A549 (cell line): ENCODE measurements at regions not wholly inside any gene's neighbourhood (a gene's known extent, or its start where the extent isn't known, plus 50 kb on each side); places are given as distances from the start of the nearest gene placed in this dataset.
"Not testable (repeated sequence)": the region's sequence is repeated elsewhere in the genome, so short reads cannot be mapped to it uniquely, and the experiment has no call there.

Experiments
- ATAC-seq, 2 experiments: fragments of 200-7000 bp in 1 of 2; fragments of >200 bp in 1 of 2; cut with Nextera tagmentation in 1 of 2; cut with Tn5 transposase in 1 of 2; 3 replicates each; pipeline versions ENCODE4 v1.8.0 to v1.9.1; 2018 to 2020; ENCODE audit warnings: mild to moderate bottlenecking in 1 of 2, moderate library complexity in 1 of 2
- CTCF ChIA-PET: fragments of 300-600 bp; sonication (Branson Sonifier 250); formaldehyde crosslinking; extraction: SDS; loops from one replicate; lab custom pipeline; 2021; ENCODE audit warnings: antibody characterized with exemption, inconsistent platforms; lab: Yijun Ruan, JAX
- POLR2A ChIA-PET: fragments of 350-600 bp; formaldehyde crosslinking; extraction: SDS; loops from one replicate; lab custom pipeline; 2021; ENCODE audit warnings: antibody characterized with exemption, inconsistent platforms; lab: Yijun Ruan, JAX
- DNase-seq, 2 experiments: peaks; one replicate each; pipeline versions ENCODE4 v3.0.0 to v3.0.0-alpha.2; 2011 to 2016; ENCODE audit warnings: low read depth in 1 of 2, low spot score in 1 of 2
- FAIRE-seq: peaks from 2 replicates; lab custom pipeline; 2011; peaks lifted over from hg19 to GRCh38; lab: Jason Lieb, UNC
- H3K27ac ChIP-seq, 2 experiments: fragments of >200 bp; sonication (Bioruptor Twin); formaldehyde crosslinking; 3 replicates each; pipeline ENCODE4 v1.5.1; 2016 to 2017
- H3K4me1 ChIP-seq: fragments of >200 bp; sonication (Bioruptor Twin); formaldehyde crosslinking; 3 replicates; pipeline ENCODE4 v1.6.1; 2016
- H3K4me2 ChIP-seq: fragments of >200 bp; sonication (Bioruptor Twin); formaldehyde crosslinking; 3 replicates; pipeline ENCODE4 v1.6.1; 2016
- H3K4me3 ChIP-seq: fragments of >200 bp; sonication (Bioruptor Twin); formaldehyde crosslinking; 3 replicates; pipeline ENCODE4 v1.5.1; 2016
- H3K9me3 ChIP-seq: fragments of >200 bp; sonication (Bioruptor Twin); formaldehyde crosslinking; 3 replicates; pipeline ENCODE4 v1.6.1; 2016
- BCL3 ChIP-seq: fragments of >200 bp; sonication (Bioruptor Twin); formaldehyde crosslinking; IDR thresholded peaks from 3 replicates; pipeline ENCODE4 v1.6.1; 2016
- BHLHE40 ChIP-seq: IDR thresholded peaks from 2 replicates; pipeline ENCODE4 v1.6.1; 2012; ENCODE audit warnings: low read depth, low read length, inconsistent platforms
- EHF ChIP-seq: fragments of 250-450 bp; sonication (Bioruptor Pico); IDR thresholded peaks from 2 replicates; pipeline ENCODE4 v1.5.0; 2020; ENCODE audit warnings: mild to moderate bottlenecking
- EHMT2 ChIP-seq: fragments of 200-600 bp; sonication (generic); IDR thresholded peaks from 2 replicates; pipeline ENCODE4 v1.6.1; 2016; ENCODE audit warnings: antibody characterized with exemption, low read depth, mild to moderate bottlenecking, moderate library complexity
- ELK1 ChIP-seq: fragments of 150-350 bp; IDR thresholded peaks from 2 replicates; pipeline ENCODE4 v1.6.1; 2014; ENCODE audit warnings: low read depth, mild to moderate bottlenecking, low read length
- FOXS1 ChIP-seq: fragments of 250-450 bp; sonication (Bioruptor Pico); IDR thresholded peaks from 2 replicates; pipeline ENCODE4 v1.5.0; 2020; ENCODE audit warnings: mild to moderate bottlenecking, moderate library complexity
- HES2 ChIP-seq: fragments of >200 bp; sonication (Bioruptor Twin); formaldehyde crosslinking; IDR thresholded peaks from 2 replicates; pipeline ENCODE4 v1.6.1; 2016
- HMGXB4 ChIP-seq: fragments of 250-450 bp; sonication (Bioruptor Pico); IDR thresholded peaks from 2 replicates; pipeline ENCODE4 v1.5.0; 2021; ENCODE audit warnings: mild to moderate bottlenecking, moderate library complexity, borderline replicate concordance
- HOXA7 ChIP-seq: fragments of 250-450 bp; sonication (Bioruptor Pico); IDR thresholded peaks from 2 replicates; pipeline ENCODE4 v1.5.0; 2020; ENCODE audit warnings: mild to moderate bottlenecking, moderate library complexity
- HOXB5 ChIP-seq: fragments of 250-450 bp; sonication (Bioruptor Pico); IDR thresholded peaks from 2 replicates; pipeline ENCODE4 v1.5.0; 2020; ENCODE audit warnings: mild to moderate bottlenecking, moderate library complexity
- JUN ChIP-seq, 2 experiments: fragments of >200 bp; sonication (Bioruptor Twin); formaldehyde crosslinking; IDR thresholded peaks; 2 replicates in 1 of 2; 3 replicates in 1 of 2; pipeline ENCODE4 v1.6.1; 2016 to 2017
- KDM1A ChIP-seq: fragments of 200-600 bp; sonication (generic); IDR thresholded peaks from 2 replicates; pipeline ENCODE4 v1.6.1; 2016; ENCODE audit warnings: low read depth, mild to moderate bottlenecking
- KDM5A ChIP-seq: fragments of 200-600 bp; sonication (generic); IDR thresholded peaks from 2 replicates; pipeline ENCODE4 v1.6.1; 2016; ENCODE audit warnings: antibody characterized with exemption, mild to moderate bottlenecking
- MYC ChIP-seq: IDR thresholded peaks from 2 replicates; pipeline ENCODE4 v1.6.1; 2012; ENCODE audit warnings: mild to moderate bottlenecking, inconsistent platforms, low read length, improper control_type of control experiment, borderline replicate concordance
- NFE2L2 ChIP-seq: fragments of 150-350 bp; conservative IDR thresholded peaks from 2 replicates; pipeline ENCODE4 v1.6.1; 2014; ENCODE audit warnings: low read length
- PHF8 ChIP-seq: fragments of 200-600 bp; sonication (generic); IDR thresholded peaks from 2 replicates; pipeline ENCODE4 v1.6.1; 2016; ENCODE audit warnings: low read depth, mild to moderate bottlenecking, antibody characterized with exemption, moderate library complexity, borderline replicate concordance
- POLR2A ChIP-seq: IDR thresholded peaks from 2 replicates; pipeline ENCODE4 v1.6.1; 2012; ENCODE audit warnings: mild to moderate bottlenecking, low read length
- RARB ChIP-seq: fragments of 250-450 bp; sonication (Bioruptor Pico); IDR thresholded peaks from 2 replicates; pipeline ENCODE4 v1.8.0; 2021; ENCODE audit warnings: mild to moderate bottlenecking, moderate library complexity
- RNF2 ChIP-seq: fragments of 200-600 bp; sonication (generic); IDR thresholded peaks from 2 replicates; pipeline ENCODE4 v1.6.1; 2016; ENCODE audit warnings: low read depth, mild to moderate bottlenecking, antibody characterized with exemption, moderate library complexity, borderline replicate concordance
- SMC3 ChIP-seq: fragments of >200 bp; sonication (Bioruptor Twin); formaldehyde crosslinking; IDR thresholded peaks from 3 replicates; pipeline ENCODE4 v1.6.1; 2018; ENCODE audit warnings: inconsistent platforms
- TFCP2L1 ChIP-seq: fragments of 250-450 bp; sonication (Bioruptor Pico); IDR thresholded peaks from 2 replicates; pipeline ENCODE4 v1.5.0; 2021; ENCODE audit warnings: mild to moderate bottlenecking
- TP53 ChIP-seq: fragments of 250-450 bp; sonication (Bioruptor Pico); IDR thresholded peaks from 2 replicates; pipeline ENCODE4 v1.5.0; 2021; ENCODE audit warnings: mild to moderate bottlenecking, moderate library complexity
- ZC3H11A ChIP-seq: fragments of 450-650 bp; IDR thresholded peaks from 2 replicates; pipeline ENCODE4 v1.6.1; 2014; ENCODE audit warnings: antibody characterized with exemption, mild to moderate bottlenecking
- WGBS: methylation state at CpG from one replicate; pipeline ENCODE4 v1.1.6; 2017; ENCODE audit errors: missing lambda C conversion rate; 5-methylcytosine and 5-hydroxymethylcytosine counted together

- H3K4me3 ChIP-seq = no peak overlapping the region
- H3K4me1 ChIP-seq = no peaks in the 10 kb centered on the region
- ATAC-seq (no peak), FAIRE-seq (no peak), DNase-seq (no peak)
- H3K4me2 ChIP-seq = no peak overlapping the region
- ChIA-PET POLR2A (interaction anchor here (0.7 kb wide), 1 partner anchor 1864 kb away, joined by 3 read pairs; no protein-coding TSS in a partner anchor), CTCF (no interaction called here)
- TF ChIP-seq TFCP2L1 (CRISPR knock-in tag) (no peak), FOXS1 (CRISPR knock-in tag) (no peak), HES2 (no peak), JUN (IDR thresholded peaks at IDR 0.05) (no peak), BHLHE40 (no peak), RNF2 (no peak), ELK1 (no peak)
- WGBS = 52% methylated on average over 3 of the region's 3 CpGs
- H3K9me3 ChIP-seq = no peaks in the 10 kb centered on the region
- H3K27ac ChIP-seq = no peak overlapping the region
Measured at GRCh38 chr3:174362556-174362955, 496.6 kb upstream of the NAALADL2 start.

GRCh38 chr3:174363256-174363655 is 495.9 kb upstream of the NAALADL2 start:
- ChIA-PET CTCF (interaction anchor here (1.0 kb wide), 1 partner anchor 8 kb away, joined by 3 read pairs; no protein-coding TSS in a partner anchor), POLR2A (no interaction called here)
- no peak for DNase-seq
- WGBS = 42% methylated on average over 3 of the region's 3 CpGs
- Histone ChIP-seq H3K4me3 (no peak overlapping the region), H3K4me1 (no peaks in the 10 kb centered on the region), H3K4me2 (no peak overlapping the region), H3K9me3 (no peaks in the 10 kb centered on the region), H3K27ac (no peak overlapping the region)
- no peak for FAIRE-seq
- no peak for ATAC-seq
- TF ChIP-seq HMGXB4 (no peak), PHF8 (no peak)

GRCh38 chr3:174365796-174366195 is 493.3 kb upstream of the NAALADL2 start:
- FAIRE-seq = no peak

GRCh38 chr3:174366904-174367303 is 492.2 kb upstream of the NAALADL2 start:
- ATAC-seq, H3K4me3 ChIP-seq, POLR2A ChIA-PET, H3K9me3 ChIP-seq, H3K27ac ChIP-seq, H3K4me1 ChIP-seq, FAIRE-seq, CTCF ChIA-PET, DNase-seq, H3K4me2 ChIP-seq: not testable (repeated sequence)
- WGBS = 61% methylated on average over 5 of the region's 5 CpGs
- peak; percentile 37 for TF ChIP-seq ZC3H11A

More at GRCh38 chr3:174365796-174366195, 493.3 kb upstream of the NAALADL2 start:
- ATAC-seq (no peak), DNase-seq (no peak)
- Histone ChIP-seq H3K4me2 (no peak overlapping the region), H3K4me1 (no peaks in the 10 kb centered on the region), H3K9me3 (no peaks in the 10 kb centered on the region), H3K27ac (no peak overlapping the region), H3K4me3 (no peak overlapping the region)
- CTCF ChIA-PET = no interaction called here
- 39% methylated on average over 1 of the region's 1 CpG for WGBS
- TF ChIP-seq RNF2 = no peak
- POLR2A ChIA-PET = no interaction called here

- POLR2A ChIA-PET = no interaction called here
- CTCF ChIA-PET = interaction anchor here (1.3 kb wide), 1 partner anchor 302 kb away, joined by 3 read pairs; no protein-coding TSS in a partner anchor
- Histone ChIP-seq H3K9me3 (no peaks in the 10 kb centered on the region), H3K4me2 (no peak overlapping the region), H3K4me3 (no peak overlapping the region), H3K4me1 (no peaks in the 10 kb centered on the region), H3K27ac (no peak overlapping the region)
- no peak for FAIRE-seq
- ATAC-seq = no peak
- DNase-seq = no peak
- TF ChIP-seq MYC (no peak), HOXB5 (CRISPR knock-in tag) (no peak), EHMT2 (no peak), ZC3H11A (no peak), HOXA7 (no peak), EHF (CRISPR knock-in tag) (no peak), KDM1A (no peak), PHF8 (no peak), TP53 (CRISPR knock-in tag) (no peak), BCL3 (no peak), NFE2L2 (no peak), SMC3 (no peak), POLR2A (no peak), KDM5A (no peak), BHLHE40 (no peak), RARB (CRISPR knock-in tag) (no peak)
Measured at GRCh38 chr3:174376346-174376745, 482.8 kb upstream of the NAALADL2 start.
